NT2/D1 (cell line): ENCODE measurements at regions not wholly inside any gene's neighbourhood (a gene's known extent, or its start where the extent isn't known, plus 50 kb on each side); places are given as distances from the start of the nearest gene placed in this dataset.

Experiments
- DNase-seq: peaks from one replicate; pipeline ENCODE4 v3.0.0-alpha.2; 2011; ENCODE audit warnings: low read depth, low spot score
- H3K27me3 ChIP-seq: 2 replicates; pipeline ENCODE4 v1.6.0; 2011; ENCODE audit warnings: mild to moderate bottlenecking; ENCODE audit not compliant: insufficient read length, insufficient read depth
- H3K36me3 ChIP-seq: 2 replicates; pipeline ENCODE4 v1.6.1; 2011; ENCODE audit warnings: mild to moderate bottlenecking, low read length, mixed read lengths; ENCODE audit not compliant: insufficient read depth, insufficient read length
- H3K4me1 ChIP-seq: 2 replicates; pipeline ENCODE4 v1.5.1; 2011; ENCODE audit not compliant: insufficient read depth, insufficient read length
- H3K4me3 ChIP-seq: 2 replicates; pipeline ENCODE4 v1.5.1; 2011; ENCODE audit warnings: low read depth; ENCODE audit not compliant: insufficient read length
- H3K9ac ChIP-seq: 2 replicates; pipeline ENCODE4 v1.6.0; 2011; ENCODE audit warnings: low read depth; ENCODE audit not compliant: insufficient read length
- H3K9me3 ChIP-seq: 2 replicates; pipeline ENCODE4 v1.5.1; 2011; ENCODE audit warnings: mild to moderate bottlenecking, low read length; ENCODE audit not compliant: insufficient read depth
- SUZ12 ChIP-seq: IDR thresholded peaks from 2 replicates; pipeline ENCODE4 v1.6.1; 2011; ENCODE audit not compliant: insufficient read length, insufficient read depth; ENCODE audit errors: extremely low read depth
- YY1 ChIP-seq: IDR thresholded peaks from 2 replicates; pipeline ENCODE4 v1.6.1; 2011; ENCODE audit not compliant: insufficient read length, insufficient read depth
- ZNF274 ChIP-seq: IDR thresholded peaks from 2 replicates; pipeline ENCODE4 v1.6.1; 2011; ENCODE audit warnings: mild to moderate bottlenecking, low read depth, low read length

DNA sequence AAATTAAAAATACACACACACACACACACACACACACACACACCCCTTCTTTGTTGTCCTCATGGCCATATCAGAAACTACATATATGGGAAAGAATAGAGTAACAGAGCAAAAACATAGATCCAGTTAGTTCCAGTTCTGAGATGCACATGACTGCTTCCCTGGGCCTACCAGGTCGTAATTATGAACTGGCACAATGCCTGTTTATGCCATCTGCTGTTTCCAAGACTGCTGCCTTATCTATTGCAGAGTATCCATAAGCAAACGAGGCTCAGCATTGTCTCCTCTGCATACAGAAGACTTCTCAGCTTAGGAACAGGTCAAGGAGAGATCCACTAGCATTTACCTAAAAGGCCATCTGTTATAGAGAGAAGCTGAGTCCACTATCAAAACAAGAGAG is 789.0 kb downstream of the TECRL start:
- no peak overlapping the region for H3K4me3 ChIP-seq

DNA sequence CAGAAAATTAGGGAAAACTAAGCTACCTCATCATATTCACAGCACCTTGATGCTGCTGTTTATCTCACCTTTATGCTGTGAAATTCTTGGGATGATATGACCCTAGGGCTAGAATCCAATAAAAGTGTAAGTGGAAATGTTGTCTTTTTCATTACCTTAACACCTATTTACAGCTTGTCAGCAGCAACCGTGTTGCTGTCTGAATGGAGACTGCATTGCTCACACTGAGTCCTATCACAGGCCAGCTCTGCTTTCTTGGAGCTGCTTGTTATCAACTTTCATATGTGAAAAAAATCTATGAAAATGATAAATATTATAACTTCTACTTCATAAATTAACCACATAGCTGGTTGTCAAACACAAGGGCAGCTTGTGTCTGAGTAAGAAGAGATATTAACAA is 789.5 kb downstream of the TECRL start:
- no peak for DNase-seq
- no peaks in the 10 kb centered on the region for H3K9me3 ChIP-seq
- H3K4me3 ChIP-seq = no peak overlapping the region
- no peaks in the 10 kb centered on the region for H3K4me1 ChIP-seq
- no peaks in the 10 kb centered on the region for H3K36me3 ChIP-seq
- H3K9ac ChIP-seq = no peak overlapping the region
- H3K27me3 ChIP-seq = no peaks in the 10 kb centered on the region
- TF ChIP-seq YY1 = no peak
- TF ChIP-seq SUZ12 = no peak
- TF ChIP-seq ZNF274 = no peak

More for the DNA sequence above, 789.0 kb downstream of the TECRL start:
- Histone ChIP-seq H3K9ac (no peak overlapping the region), H3K36me3 (no peaks in the 10 kb centered on the region), H3K9me3 (no peaks in the 10 kb centered on the region), H3K4me1 (no peaks in the 10 kb centered on the region), H3K27me3 (no peaks in the 10 kb centered on the region)
- no peak for TF ChIP-seq ZNF274
- no peak for TF ChIP-seq SUZ12
- no peak for TF ChIP-seq YY1
- no peak for DNase-seq

DNA sequence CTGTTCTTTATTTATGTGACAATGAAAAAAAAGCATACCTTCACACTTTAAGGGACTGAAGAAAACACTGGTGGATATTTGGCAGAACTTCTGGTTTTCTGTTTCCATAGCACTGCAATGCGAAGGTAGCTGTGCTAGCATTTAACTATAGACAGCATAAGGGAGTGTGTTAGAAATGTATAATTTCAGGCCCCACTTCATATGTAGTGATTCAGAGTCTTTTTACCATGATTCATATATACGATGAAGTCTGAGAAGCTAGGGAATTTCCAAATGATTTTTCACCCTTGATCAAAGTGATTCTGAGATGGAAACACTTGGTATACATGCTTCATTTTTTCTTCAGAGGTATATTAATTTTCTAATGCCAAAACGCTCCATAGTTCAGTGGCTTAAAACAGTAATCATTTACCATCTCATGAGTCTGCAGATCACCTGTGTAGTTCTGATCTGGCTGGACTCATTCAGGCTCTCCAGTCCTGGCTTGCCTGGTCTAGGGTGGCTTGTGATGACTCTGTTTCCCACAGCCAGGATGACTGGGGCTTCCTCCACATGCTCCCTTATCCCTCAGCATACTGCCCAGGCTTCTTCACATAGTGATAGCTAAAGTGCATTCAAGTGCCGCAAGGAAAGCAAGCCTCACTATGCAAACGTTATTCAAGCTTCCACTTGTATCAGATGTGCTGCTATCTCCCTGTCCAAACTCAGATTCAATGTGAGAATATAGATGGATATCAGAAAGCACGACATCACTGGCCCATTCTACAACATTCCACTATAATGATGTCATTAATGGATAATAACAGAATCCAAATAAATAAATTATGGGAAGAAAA is 790.1 kb downstream of the TECRL start:
- no peak for TF ChIP-seq SUZ12
- no peak for TF ChIP-seq ZNF274
- no peak for TF ChIP-seq YY1
- H3K9me3 ChIP-seq = no peaks in the 10 kb centered on the region
- H3K27me3 ChIP-seq = no peaks in the 10 kb centered on the region
- DNase-seq = no peak
- H3K36me3 ChIP-seq = no peaks in the 10 kb centered on the region
- H3K4me3 ChIP-seq = no peak overlapping the region
- H3K4me1 ChIP-seq = no peaks in the 10 kb centered on the region
- no peak overlapping the region for H3K9ac ChIP-seq

DNA sequence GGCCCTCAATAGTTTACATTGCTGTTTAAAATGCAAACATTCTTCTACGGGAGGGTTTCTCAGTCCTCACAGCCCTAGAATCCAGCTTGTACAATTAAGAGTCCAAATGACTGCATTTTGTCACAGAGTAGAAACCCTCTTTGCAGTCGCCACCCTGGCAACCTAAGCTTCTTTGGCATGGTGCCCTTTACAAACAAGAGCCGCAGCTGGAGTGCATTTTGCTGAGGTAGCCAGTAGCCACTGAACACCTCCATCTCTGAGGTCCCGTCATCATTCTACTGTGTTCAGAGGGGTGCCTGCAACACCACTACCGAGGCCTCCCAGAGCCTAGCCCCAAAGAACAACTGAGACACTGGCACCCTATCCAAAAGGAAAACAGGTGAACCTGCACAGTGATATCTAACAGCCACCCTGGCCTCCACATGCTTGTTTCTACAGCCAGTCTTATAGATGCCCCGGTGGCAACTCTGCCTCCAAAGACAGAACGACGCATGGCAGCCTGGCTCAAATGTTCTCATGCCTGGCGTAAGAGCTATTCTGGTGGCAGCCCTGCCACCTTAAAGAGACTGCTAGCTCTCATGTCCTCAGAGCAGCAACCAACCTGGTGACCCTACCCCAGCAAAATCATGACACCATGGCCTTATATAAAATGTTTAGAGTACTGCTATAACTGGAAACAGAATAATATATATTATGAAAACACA is 801.9 kb downstream of the TECRL start:
- TF ChIP-seq ZNF274 (no peak), YY1 (no peak), SUZ12 (no peak)
- no peaks in the 10 kb centered on the region for H3K36me3 ChIP-seq
- no peak overlapping the region for H3K9ac ChIP-seq
- H3K27me3 ChIP-seq = no peaks in the 10 kb centered on the region
- no peaks in the 10 kb centered on the region for H3K4me1 ChIP-seq
- no peak overlapping the region for H3K4me3 ChIP-seq
- H3K9me3 ChIP-seq = no peaks in the 10 kb centered on the region
- no peak for DNase-seq

DNA sequence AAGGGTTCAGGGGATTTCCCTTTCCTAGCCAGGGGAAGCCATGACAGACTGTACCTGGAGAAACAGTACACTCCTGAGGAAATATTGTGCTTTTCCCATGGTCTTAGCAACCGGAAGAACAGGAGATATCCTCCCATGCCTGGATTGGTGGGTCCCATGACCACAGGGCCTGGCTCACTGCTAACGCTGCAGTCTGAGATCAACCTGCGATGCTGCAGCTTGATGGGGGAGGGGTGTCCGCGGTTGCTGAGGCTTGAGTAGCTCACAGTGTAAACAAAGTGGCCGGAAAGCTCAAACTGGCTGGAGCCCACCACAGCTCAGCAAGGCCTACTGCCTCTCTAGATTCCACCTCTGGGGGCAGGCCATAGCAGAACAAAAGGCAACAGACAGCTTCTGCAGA is 819.5 kb downstream of the TECRL start:
- Histone ChIP-seq H3K27me3 (no peaks in the 10 kb centered on the region), H3K4me3 (no peak overlapping the region), H3K9ac (peak overlapping the region; percentile 25), H3K4me1 (no peaks in the 10 kb centered on the region), H3K9me3 (no peaks in the 10 kb centered on the region), H3K36me3 (no peaks in the 10 kb centered on the region)
- DNase-seq = peak; percentile 6
- no peak for TF ChIP-seq SUZ12
- no peak for TF ChIP-seq YY1
- TF ChIP-seq ZNF274 = no peak

DNA sequence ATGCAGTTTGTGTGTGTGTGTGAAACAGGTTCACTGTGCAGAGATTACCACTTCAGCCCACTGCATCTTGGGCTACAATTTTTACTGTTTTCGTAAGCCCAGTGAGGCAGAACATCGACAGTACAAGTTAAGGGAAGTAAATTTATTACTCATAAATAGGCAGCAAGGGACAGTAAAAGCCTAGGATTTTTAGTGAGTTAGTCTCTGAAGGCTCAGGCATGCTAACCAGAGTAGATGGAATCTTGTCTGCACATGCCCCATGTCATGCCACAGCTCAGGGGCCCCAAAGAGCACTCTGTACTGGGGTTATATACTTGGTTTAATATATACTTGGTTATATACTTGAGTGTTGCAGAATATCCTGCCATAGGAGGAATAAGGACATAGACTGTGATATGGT is 825.7 kb downstream of the TECRL start:
- DNase-seq = no peak
- H3K36me3 ChIP-seq = no peaks in the 10 kb centered on the region
- H3K9ac ChIP-seq = no peak overlapping the region

DNA sequence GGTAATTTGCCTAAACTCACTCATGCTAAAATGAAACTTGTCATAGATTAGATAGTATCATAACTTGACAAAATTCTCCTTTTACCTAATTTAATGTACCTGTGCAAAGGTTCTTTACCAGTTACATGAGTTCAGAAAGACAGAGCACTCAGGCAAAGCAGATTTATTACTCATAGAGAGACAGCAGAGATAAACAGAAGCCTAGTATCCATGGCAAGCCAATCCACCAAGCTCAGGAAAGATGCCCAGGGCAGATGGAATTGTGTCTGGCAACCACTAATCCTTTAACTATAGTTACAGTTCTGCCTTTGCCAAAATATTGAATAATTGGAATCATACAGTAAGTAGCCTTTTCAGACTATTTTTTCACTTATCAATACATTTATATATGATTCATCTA is 826.2 kb downstream of the TECRL start:
- Histone ChIP-seq H3K27me3 (no peaks in the 10 kb centered on the region), H3K4me1 (no peaks in the 10 kb centered on the region), H3K9me3 (no peaks in the 10 kb centered on the region), H3K4me3 (no peak overlapping the region), H3K9ac (no peak overlapping the region), H3K36me3 (no peaks in the 10 kb centered on the region)
- DNase-seq = no peak
- no peak for TF ChIP-seq ZNF274
- TF ChIP-seq SUZ12 = no peak
- no peak for TF ChIP-seq YY1

More for the DNA sequence above, 825.7 kb downstream of the TECRL start:
- Histone ChIP-seq H3K4me3 (no peak overlapping the region), H3K9me3 (no peaks in the 10 kb centered on the region), H3K27me3 (no peaks in the 10 kb centered on the region), H3K4me1 (no peaks in the 10 kb centered on the region)
- no peak for TF ChIP-seq YY1
- no peak for TF ChIP-seq SUZ12
- no peak for TF ChIP-seq ZNF274
